HCT116 (cell line): ENCODE measurements at regions not wholly inside any gene's neighbourhood (a gene's known extent, or its start where the extent isn't known, plus 50 kb on each side); places are given as distances from the start of the nearest gene placed in this dataset.

Experiments used
- CBX3 ChIP-seq: IDR thresholded peaks from 2 replicates; pipeline ENCODE4 v1.6.1; 2012; ENCODE audit warnings: low read depth
- EZH2 ChIP-seq: fragments of 200-600 bp; sonication (generic); IDR thresholded peaks from 2 replicates; pipeline ENCODE4 v1.6.1; 2017; ENCODE audit warnings: antibody characterized with exemption, mixed run types
- POLR2A ChIP-seq: IDR thresholded peaks from 2 replicates; pipeline ENCODE4 v1.7.0; 2011; ENCODE audit warnings: borderline replicate concordance; ENCODE audit not compliant: insufficient read depth, insufficient read length; ENCODE audit errors: extremely low read depth
- POLR2AphosphoS5 ChIP-seq: IDR thresholded peaks from 2 replicates; pipeline ENCODE4 v1.6.1; 2011; ENCODE audit warnings: mild to moderate bottlenecking, low read depth, low read length, moderate library complexity
- RAD21 ChIP-seq: IDR thresholded peaks from 2 replicates; pipeline ENCODE4 v1.6.1; 2012; ENCODE audit warnings: low read depth, mild to moderate bottlenecking
- SP1 ChIP-seq: IDR thresholded peaks from 2 replicates; pipeline ENCODE4 v1.6.1; 2012; ENCODE audit warnings: low read depth
- ZFX ChIP-seq: fragments of 450-650 bp; IDR thresholded peaks from 2 replicates; pipeline ENCODE4 v1.6.1; 2017
- TF ChIP-seq, protein P1 (sequence below), 3 experiments: fragments of 200-600 bp in 1 of 3; sonication (generic) in 1 of 3; IDR thresholded peaks in 2 of 3; conservative IDR thresholded peaks in 1 of 3; 2 replicates each; pipeline ENCODE4 v1.5.1; 2012 to 2017; ENCODE audit warnings: low read depth in 2 of 3, low read length in 2 of 3, antibody characterized with exemption in 1 of 3, borderline replicate concordance in 1 of 3, control low read depth in 1 of 3, mild to moderate bottlenecking in 1 of 3, mixed read lengths in 1 of 3, mixed run types in 1 of 3, moderate library complexity in 1 of 3; ENCODE audit not compliant: insufficient read depth in 1 of 3
- TF ChIP-seq, protein P2 (sequence below): IDR thresholded peaks from 2 replicates; pipeline ENCODE4 v1.6.1; 2012; ENCODE audit warnings: low read depth

DNA sequence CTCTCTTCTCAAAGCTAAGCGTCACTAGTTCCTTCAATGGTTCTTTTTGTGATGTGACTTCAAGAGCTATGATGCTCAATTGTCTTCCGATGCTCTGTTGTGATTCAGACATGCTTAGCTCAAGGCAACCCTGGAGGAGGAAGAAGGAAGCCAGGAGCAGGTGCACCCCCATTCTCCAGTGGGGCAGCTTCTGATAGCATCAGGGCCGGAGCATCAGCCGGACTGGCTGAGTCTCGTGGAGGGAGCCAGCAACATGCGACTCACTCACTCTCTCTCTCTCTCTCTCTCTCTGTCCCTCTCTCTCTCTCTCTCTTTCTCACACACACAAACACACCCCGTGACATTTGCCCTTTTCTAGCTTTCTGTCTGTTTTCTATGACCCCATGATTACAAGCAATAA, 140.2 kb downstream of the HSD17B3 start:
- TF ChIP-seq CBX3 (no peak), SP1 (no peak), POLR2A (no peak), POLR2AphosphoS5 (no peak), RAD21 (no peak), EZH2 (no peak), ZFX (no peak)
- TF ChIP-seq, protein P1, sequence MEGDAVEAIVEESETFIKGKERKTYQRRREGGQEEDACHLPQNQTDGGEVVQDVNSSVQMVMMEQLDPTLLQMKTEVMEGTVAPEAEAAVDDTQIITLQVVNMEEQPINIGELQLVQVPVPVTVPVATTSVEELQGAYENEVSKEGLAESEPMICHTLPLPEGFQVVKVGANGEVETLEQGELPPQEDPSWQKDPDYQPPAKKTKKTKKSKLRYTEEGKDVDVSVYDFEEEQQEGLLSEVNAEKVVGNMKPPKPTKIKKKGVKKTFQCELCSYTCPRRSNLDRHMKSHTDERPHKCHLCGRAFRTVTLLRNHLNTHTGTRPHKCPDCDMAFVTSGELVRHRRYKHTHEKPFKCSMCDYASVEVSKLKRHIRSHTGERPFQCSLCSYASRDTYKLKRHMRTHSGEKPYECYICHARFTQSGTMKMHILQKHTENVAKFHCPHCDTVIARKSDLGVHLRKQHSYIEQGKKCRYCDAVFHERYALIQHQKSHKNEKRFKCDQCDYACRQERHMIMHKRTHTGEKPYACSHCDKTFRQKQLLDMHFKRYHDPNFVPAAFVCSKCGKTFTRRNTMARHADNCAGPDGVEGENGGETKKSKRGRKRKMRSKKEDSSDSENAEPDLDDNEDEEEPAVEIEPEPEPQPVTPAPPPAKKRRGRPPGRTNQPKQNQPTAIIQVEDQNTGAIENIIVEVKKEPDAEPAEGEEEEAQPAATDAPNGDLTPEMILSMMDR (IDR thresholded peaks at IDR 0.05 in 2 of 3, conservative IDR thresholded peaks at IDR 0.05 in 1 of 3; ENCODE audit: borderline replicate concordance in 1 of 3, insufficient read depth in 1 of 3, low read depth in 2 of 3, low read length in 2 of 3) = no peak
- TF ChIP-seq, protein P2, sequence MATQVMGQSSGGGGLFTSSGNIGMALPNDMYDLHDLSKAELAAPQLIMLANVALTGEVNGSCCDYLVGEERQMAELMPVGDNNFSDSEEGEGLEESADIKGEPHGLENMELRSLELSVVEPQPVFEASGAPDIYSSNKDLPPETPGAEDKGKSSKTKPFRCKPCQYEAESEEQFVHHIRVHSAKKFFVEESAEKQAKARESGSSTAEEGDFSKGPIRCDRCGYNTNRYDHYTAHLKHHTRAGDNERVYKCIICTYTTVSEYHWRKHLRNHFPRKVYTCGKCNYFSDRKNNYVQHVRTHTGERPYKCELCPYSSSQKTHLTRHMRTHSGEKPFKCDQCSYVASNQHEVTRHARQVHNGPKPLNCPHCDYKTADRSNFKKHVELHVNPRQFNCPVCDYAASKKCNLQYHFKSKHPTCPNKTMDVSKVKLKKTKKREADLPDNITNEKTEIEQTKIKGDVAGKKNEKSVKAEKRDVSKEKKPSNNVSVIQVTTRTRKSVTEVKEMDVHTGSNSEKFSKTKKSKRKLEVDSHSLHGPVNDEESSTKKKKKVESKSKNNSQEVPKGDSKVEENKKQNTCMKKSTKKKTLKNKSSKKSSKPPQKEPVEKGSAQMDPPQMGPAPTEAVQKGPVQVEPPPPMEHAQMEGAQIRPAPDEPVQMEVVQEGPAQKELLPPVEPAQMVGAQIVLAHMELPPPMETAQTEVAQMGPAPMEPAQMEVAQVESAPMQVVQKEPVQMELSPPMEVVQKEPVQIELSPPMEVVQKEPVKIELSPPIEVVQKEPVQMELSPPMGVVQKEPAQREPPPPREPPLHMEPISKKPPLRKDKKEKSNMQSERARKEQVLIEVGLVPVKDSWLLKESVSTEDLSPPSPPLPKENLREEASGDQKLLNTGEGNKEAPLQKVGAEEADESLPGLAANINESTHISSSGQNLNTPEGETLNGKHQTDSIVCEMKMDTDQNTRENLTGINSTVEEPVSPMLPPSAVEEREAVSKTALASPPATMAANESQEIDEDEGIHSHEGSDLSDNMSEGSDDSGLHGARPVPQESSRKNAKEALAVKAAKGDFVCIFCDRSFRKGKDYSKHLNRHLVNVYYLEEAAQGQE = no peak
